Kidney glomerular epithelial cell (primary cell): ENCODE measurements at regions not wholly inside any gene's neighbourhood (a gene's known extent, or its start where the extent isn't known, plus 50 kb on each side); places are given as distances from the start of the nearest gene placed in this dataset.
"Not testable (repeated sequence)": the region's sequence is repeated elsewhere in the genome, so short reads cannot be mapped to it uniquely, and the experiment has no call there.

ENCODE experiments used
- DNase-seq: peaks from one replicate; lab custom pipeline; 2025; lab: John Stamatoyannopoulos, UW

DNA sequence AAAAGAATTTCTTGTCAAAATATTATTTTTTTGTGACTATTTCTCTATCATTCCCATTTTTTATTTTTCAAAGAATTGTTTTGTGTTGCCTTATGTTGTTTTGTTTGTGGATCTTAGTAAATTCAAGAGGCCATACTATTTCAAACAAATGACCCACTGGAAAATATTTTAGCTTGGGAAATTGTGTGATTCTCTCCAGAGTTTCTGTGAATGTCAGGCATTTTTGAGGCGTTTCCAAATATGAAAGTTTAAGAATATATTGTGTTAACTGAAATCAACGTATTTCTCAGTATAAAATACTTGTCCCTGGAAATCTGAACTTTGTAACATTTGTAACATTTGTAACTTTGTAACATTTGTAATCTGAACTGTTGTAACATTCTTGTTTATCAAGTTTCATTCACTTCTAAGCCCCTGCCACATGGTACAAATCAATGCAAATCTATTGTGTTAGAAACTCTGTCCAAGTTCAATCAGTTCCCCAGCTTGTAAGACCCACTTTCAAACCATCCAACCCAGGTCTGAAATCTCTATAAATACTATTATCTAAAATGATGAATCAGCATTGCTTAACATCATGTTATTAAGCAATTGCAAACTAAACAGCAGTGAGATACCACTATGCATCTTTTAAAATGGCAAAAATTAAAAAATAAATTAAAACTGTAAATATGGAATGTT lies 465.4 kb upstream of the GRID2 start:
- DNase-seq = no peak

DNA sequence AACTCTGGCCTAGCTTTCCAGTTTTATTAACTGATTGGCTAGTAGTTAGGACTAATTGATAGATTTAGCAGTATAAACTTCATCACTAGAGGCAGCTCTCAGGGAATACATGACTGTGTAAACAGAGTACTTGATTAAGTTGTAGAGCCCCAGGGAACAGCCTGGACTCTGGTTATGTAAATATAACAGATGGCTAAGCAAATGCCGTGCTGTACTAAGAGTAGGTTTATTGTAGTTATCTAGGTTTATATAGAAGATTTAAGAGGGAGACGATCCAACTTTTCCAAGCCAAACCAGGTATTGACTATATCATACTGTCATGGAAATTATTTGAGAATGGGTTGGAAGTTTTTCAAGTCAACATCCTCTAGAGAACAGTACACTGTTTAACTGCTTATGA lies 463.4 kb upstream of the GRID2 start:
- no peak for DNase-seq

DNA sequence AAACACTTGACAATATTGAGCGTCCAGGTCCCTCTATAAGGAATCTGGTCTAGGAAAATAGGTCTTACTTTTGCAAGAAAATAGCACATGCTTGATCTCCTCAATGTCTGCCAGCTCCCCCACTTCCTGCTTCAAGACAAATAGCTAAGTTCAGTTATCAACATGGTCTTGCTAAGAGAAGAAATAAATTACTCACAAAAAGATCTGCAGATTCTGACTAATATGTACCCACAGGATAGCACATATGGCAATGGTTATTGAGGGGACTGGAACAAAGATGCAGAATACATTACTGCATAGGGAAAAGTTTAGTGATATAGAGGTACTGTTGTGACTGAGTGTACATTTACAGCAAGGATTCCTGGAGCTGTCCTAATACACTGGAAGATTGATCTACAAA lies 457.5 kb upstream of the GRID2 start:
- no peak for DNase-seq

DNA sequence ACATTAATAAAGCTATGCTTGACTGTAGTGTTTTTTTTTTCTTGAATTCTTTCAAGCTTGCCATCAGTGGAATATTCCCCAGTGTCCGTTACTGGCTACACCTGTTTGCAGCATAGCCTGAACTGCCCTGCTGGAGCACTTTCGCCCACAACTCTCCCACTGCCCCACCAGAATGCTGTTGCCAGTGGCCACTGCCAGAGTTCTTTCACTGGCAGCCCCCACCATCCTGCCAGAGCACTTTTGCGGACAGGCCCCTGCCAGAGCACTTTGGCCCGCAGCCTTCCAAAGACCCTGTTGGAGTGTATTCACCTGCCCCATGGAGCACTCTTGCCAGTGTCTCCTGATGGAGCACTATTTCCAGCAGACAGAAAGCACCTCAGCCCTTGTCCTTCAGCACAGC lies 452.3 kb upstream of the GRID2 start:
- DNase-seq = no peak

DNA sequence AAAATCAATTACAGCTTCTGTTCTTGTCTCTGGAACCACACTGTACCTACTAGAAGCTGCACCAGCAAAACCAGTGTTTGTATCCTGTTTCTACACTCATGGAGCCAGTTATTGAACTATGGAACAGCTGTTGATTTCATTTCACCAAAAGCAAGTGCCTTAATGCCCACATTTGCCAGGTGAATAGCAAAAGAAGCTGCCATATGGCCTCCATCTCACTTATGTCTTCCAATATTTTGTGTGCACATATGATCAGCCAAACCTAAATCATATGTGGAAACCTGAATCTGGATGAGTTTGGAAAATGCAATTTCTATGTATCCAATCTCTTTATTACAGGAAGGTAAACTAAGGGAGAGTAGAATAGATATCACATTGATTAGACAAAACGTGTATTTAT lies 415.8 kb upstream of the GRID2 start:
- no peak for DNase-seq

DNA sequence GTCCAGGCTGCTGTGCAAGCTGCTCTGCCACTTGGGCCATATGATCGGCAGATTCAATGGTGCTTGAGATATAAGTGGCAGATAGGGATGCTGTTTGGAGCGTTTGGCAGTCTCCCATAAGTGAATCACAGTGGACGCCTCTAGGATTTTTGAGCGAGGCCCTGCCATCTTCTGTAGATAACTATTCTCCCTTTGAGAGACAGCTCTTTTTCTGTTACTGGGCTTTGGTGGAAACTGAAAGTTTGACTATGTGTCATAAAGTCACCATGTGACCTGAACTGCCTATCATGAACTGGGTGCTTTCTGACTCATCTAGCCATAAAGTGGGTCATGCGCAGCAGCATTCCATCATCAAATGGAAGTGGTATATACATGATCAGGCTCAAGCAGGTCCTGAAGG lies 412.5 kb upstream of the GRID2 start:
- DNase-seq = not testable (repeated sequence)

DNA sequence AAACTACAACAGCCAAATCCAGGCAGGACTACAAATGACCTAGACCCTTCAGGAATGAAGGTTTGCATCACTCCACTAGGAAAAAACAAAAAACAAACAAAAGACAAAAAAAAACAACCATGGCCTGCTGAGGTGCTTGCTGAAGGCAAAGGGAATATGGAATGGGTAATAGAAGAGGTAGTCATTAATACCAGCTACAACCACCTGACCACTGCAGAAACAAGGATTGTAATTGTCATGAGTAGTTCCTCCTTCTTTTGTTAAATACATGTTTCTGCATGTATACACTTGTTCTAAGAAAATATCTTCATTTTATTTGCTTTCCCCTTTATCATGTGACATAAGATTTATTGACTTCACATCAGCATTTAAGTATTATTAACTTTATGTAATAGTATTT lies 409.8 kb upstream of the GRID2 start:
- DNase-seq = no peak

DNA sequence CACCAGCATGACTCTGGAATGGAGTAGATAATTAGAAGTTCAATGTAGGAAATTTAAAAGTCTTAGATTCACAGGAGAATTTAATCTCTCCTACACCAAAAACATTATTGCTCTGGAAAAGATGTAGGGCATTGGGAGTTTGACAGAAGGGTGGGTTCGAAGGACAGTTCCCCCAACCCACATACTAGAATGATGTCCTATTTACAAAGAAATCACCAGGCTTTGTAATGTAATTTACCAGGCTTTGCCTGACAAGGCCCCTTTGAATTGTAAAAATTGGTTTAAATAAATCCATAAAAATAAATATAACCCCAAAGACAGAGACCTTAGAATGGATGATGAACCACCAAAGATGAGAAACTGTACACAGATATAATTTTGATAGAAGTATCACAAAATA lies 399.2 kb upstream of the GRID2 start:
- DNase-seq = no peak

DNA sequence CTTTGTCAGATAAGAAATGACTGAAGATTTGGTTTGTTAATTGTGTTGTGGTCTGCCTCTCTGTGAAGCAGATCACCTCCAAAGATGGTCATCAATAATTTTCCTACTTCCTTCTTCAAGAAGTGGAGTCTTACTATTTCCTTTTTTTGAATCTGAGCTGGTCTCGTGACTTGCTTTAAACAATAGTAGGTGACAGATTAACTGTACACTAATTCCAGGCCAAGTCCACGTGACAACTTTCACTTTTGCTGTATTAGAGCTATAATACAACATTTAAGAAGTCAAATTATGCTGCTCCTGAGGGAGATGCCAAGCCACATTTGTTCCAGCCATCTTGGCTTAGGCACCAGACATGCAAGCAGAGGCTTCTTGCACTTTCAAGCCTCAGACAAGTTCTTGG lies 393.8 kb upstream of the GRID2 start:
- DNase-seq = no peak

DNA sequence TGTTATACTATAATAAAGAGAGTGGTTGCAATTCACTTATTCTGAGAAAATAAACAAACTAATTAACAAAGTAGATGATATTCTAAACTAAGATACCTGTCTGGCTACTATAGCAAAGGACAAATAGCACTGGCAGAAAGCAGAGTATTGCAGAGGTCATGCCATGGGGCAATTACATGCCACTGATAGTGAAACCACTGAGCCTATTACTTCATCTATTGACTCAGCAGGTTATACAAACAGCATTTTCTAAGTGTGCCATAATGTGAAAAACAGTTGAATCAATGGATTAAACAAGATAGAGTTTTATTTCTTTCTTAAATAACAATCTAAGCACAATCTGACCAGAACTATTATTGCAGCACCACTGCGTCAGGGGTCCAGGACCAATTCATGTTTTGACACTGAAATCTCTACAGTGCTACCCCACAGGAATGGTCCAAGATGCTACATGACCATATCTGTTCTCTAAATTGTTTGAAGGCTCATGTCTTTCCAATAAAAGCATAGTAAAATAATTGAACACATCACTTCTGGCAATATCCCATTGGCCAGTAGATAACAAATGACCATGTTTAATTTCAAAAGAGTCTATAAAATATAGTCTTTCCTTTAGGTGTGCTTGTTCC lies 389.5 kb upstream of the GRID2 start:
- no peak for DNase-seq

DNA sequence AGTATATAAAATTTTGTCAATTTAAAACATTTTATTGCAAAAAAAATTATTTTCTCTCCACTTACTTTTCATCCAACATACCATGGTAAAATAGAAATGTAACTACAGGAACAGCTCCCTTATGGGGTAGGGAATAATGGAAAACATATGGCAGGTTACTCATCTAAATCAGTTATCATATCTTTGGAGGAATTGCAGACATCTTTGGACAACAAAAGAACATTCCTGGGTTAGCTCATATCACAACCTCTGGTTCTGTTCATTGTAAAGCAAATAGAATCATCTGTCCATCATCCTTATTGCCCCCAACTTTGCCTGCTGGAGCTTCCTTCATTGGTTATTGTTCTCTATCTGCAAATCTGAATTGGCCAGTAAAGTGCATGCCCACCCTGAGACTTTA lies 387.5 kb upstream of the GRID2 start:
- no peak for DNase-seq

DNA sequence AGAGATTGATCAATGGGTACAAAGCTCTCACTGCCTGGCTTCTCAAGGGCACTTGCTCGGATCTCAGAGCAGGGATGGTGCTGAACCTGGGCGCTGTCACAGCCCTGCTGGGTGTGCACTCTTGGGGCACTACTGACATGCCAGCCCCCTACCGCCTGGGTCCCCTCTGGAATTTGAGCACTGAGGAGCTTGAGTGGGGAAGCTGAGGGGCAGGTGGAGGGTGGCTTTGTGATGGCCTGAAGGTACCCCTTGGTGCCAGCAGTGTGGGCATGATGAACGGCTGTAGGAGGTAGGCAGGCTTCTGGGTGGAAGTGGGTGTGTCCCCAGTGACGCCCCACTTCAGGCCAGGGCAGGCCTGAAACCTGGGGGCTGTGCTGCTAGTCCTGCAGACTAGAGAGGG lies 379.1 kb upstream of the GRID2 start:
- no peak for DNase-seq

DNA sequence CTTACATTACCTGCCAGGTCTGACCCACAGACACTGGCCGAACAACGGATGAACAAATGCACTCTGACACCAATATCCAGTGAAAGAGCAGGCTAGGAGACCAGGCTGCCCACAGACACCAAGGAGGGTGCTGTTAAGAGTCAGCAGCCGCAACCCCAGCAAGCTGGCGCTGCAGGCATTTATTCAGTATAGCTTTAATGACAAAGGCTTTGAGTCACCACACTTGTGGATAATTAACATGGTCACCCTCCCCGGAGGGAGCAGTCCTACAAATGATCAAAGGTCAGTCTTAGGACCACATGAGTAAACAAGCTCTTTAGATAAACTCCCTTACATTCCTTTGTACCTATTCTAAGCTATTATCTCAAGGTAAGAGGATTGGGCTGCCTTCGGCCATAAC lies 368.5 kb upstream of the GRID2 start:
- DNase-seq = no peak

DNA sequence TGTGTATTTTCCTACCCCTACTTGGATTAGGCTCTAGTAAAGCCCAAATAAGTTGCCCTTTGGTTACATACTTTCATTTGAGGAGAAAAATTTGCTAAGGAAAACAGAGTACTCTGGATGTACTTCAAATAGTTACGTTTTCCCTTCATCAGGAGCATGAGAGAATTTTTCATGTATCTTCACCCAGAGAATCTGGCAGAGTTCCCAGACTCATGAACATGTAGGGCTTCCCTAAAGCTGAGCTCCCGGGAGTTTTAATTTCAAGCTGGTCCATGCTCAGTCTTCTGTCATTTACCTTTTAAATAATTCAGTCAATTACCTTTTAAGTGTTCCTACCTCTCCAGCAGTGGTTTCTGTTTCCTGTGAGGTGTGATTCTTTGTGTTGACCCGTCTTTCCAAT lies 367.5 kb upstream of the GRID2 start:
- DNase-seq = no peak

DNA sequence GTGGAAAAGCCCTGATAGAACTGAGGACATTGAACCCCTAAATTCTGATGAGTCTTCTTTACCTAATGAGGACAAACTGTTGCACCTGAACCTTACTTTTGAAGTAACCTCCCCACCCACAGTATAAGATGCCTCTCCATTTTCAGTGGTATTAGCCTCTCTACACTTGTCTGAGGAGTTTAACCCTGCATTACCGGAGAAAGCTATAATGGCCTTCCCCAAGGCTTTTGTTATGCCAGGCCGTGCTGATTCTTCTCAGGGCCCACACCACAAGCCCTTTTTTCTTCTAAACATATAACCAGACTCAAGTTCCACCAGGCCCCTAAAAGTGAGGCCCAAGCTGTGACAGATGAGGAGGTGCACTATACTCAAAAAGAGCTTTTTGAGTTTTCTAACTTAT lies 345.8 kb upstream of the GRID2 start:
- no peak for DNase-seq

DNA sequence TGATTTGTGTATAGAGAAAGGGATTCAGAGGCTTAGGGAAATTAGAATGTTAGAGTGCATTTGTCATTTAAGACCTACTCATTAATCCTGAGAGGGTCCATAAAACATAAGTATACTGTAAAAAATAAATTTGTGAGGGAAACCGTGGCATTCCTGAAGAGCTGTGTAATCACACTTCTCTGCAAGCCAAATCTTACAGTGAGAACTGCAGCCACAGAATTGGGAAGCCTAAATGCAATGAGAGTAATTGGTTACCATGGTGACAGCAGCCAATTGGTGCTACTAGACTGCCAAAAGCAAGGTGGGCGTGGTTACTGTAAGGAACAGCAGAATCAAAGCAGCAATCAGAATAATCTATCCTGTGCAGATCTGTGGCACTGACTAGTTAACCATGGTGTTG lies 345.2 kb upstream of the GRID2 start:
- no peak for DNase-seq

DNA sequence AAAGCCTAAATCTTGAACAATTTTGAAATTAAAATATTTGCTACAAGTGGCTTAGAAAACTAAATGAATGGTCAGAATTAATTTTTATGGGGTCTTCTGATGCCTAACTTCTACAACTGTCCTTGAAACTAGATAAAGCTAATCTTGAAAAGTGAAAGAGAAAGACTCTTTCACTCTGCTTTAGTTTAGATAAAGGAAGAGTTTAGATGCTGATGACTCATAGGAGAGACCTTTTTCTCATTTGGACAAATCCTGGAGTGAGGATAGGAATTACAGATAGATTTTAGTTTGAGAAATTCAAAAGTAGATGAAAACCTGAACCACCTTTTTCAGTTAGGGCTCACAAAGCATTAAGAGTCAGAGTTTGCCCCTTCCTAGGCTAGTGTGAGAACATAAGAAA lies 342.3 kb upstream of the GRID2 start:
- no peak for DNase-seq

DNA sequence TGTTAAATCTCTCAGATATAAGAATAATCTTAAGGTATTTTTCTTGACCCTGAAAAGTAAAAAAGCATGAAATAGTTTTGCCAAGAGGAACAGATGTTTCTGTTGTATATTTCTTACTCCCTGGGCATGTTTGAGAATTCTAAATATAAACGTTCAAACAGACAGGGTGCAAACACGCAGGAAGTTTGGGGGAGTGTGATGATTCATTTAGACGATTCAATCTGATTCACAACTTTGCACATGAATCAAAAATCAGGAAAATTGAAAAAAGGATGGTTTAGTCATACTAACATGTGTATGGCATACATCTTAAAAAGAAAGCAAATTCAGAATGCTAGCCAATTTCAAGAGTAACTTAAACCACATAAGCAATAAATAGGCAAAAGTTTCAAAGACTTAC lies 340.3 kb upstream of the GRID2 start:
- DNase-seq = no peak

DNA sequence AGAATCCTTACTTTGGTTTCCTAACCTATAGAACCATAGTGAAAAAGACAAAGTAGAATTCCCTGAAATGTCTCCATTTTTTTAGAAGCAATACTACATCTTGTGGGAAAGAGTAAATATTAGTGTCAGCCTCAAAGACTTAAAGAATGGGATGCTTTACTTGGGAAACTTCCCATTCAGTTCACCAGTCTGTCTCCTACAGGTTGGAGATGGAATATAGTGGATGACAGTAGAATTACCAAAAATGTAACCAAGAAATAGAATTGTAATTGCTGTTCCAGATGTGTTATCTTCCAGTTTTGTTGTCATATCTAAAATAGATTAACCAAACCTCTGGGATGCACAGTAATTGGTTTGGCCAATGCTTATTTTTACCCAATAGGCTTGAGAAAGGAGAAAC lies 338.6 kb upstream of the GRID2 start:
- no peak for DNase-seq

DNA sequence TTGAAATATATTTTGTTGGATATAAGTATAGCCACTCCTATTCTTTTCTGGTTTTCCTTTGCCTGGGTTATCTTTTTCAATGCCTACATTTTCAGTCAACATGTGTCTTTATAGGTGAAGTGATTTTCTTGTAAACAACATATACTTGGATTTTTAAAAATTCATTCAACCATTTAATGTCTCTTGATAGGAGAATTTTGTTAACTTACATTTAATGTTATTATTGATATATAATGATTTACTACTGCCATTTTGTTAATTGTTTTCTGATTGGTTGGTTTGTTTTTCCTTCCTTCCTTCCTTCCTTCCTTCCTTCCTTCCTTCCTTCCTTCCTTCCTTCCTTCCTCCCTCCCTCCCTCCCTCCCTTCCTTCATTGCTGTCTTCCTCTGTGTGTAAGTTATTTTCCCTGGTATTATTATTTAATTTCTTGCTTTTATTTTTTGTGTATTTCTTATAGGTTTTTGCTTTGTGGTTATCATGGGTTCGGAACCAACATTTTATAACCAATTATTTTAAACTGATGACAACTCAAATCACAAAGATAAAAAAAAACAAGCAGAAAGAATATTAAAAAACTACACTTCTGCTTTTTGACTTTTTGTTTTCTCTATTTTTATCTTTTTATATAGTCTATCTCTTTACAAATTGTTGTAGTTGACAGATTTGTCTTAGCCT lies 330.1 kb upstream of the GRID2 start:
- no peak for DNase-seq

DNA sequence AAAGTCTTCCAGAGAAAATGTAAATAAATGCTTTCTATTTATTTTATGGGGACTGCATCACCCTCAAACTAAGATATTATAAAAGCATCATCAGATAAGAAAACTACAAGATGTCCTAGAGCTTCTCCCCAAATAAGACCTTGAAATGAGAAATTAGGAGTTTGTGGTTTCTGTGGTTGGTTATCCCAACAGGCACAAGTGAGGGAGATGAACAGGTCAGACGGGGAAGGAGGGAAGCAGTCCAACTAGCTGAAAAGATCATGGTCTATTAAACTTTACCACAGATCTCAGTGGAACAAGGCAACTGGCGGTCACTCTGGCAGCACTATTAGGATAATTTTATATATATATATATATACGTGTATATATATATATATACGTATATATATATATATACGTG lies 319.3 kb upstream of the GRID2 start:
- no peak for DNase-seq

DNA sequence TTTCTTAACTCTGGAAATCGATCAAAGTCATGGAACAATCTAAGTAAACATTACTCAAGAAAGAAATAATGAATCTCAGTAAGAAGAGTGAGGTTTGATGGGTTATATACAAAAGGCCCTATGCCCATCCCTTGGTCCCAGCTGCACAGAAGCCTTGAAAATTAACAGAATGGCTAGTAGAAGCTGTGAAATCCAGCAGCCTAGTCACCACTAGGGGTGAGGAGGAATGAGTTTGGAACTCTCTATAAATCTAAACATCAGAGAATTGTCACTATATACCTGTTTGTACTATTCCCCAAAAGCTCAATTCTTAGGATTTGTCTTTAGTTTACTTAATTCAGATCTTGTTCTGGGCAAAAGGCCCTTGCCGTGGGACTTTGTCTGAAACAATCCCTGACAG lies 313.9 kb upstream of the GRID2 start:
- no peak for DNase-seq

DNA sequence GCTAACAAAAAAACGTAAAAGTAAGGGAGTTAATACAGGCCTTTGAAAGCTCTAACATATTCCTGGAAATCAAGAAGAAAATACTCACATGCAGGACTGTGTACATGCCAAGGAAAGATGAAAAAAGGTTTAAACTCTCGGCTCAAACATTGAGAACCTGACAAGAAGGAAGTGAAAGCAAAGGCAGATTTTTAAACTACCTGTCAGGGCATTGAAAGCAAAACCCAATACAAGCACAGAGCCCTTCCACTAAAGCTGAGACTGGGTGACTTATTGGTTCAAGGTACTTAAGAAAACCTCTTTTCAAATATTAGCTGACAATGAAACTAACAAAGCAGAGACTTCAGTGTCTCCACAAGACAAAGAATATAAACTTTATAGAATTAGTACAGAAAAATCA lies 313.0 kb upstream of the GRID2 start:
- no peak for DNase-seq

DNA sequence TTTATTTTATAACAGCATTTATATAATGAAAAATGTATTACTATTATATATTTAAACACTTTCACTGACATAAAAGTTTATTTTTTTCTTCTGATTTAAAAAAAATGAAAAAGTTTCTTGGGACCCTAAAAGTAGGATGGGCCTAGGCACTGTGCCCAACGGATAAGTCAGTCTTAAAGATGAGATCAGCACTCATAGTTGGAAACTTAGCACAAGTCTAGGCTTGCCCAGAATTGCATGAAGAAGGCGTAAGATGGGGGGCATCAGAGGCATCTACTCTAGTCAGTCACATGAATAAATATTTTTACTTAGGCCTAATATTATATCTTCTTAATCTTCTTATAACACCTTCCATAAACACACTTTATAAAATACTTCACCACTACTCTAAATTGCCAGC lies 306.7 kb upstream of the GRID2 start:
- no peak for DNase-seq
